NCI-H226 (cell line): ENCODE measurements at regions not wholly inside any gene's neighbourhood (a gene's known extent, or its start where the extent isn't known, plus 50 kb on each side); places are given as distances from the start of the nearest gene placed in this dataset.
"Not testable (repeated sequence)": the region's sequence is repeated elsewhere in the genome, so short reads cannot be mapped to it uniquely, and the experiment has no call there.

Experiments
- DNase-seq: peaks from one replicate; pipeline ENCODE4 v3.0.0-alpha.2; 2015

DNA sequence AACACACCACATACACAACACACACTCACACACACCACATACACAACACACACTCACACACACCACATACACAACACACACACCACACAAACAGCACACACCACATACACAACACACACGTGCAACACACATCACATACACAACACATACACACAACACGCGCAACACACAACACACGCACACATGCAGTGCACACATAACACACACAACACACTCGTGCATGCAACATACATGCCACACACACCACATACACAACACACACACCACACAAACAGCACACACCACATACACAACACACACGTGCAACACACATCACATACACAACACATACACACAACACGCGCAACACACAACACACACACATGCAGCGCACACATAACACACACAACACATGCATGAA lies 192.8 kb downstream of the C16orf95 start:
- DNase-seq, result not testable (repeated sequence)

GRCh38 chr16:87125206-87126155 lies 191.7 kb downstream of the C16orf95 start:
- no peak for DNase-seq

GRCh38 chr16:87126403-87127025 lies 190.7 kb downstream of the C16orf95 start:
- no peak for DNase-seq

DNA sequence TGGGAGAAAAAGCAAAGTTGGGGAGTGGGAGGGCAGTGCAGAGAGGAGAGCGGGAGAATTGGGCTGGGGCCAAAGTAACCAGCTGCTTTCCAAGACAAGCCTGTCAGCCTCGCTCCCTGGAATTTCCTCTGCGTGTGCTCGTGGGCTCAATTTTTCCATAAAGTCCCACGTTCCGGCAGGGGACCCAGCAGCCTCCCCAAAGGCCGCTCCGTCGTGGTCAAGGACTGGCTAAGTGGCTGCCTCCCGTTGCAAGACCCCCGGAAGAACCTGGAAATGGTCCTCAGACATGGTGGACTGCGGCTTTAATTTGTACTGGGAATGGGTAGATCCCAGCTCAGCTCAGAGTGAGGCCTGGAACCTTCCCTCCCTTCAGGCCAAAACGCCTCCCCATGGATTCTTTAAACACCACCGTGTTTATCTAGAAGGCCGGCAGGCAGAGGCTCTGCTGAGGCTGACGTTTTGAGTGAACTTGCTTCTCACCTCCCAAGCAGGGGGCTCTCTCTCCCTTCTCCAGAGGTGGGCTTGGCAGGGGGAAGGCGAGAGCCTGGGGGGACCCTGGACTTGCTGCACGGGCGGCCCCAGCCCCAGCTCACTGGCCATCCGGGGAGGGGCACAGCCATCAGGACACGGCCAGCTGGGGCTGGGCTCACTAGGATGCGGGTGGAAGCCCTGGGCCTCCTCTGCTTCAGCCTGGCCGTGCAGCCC lies 190.0 kb downstream of the C16orf95 start:
- DNase-seq, result no peak

DNA sequence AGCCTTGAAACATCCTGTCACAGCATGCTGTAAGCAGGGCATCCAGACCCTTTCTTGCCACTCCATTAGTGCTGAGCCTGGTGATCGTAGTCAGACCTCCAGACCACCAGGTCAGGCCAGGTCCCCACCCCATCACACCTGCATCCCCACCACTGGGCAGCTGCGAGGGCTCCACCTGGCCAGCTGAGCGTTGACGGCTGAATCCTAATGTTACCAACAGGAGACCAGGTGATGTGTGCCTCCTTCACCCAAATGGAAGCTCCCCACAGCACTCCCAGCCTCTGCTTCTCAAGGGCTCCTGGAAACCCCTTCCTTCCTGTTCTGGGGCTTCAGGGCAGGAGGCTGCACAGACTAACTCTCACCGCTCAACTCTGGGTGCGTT lies 189.4 kb downstream of the C16orf95 start:
- no peak for DNase-seq

GRCh38 chr16:87129771-87130170 lies 187.4 kb downstream of the C16orf95 start:
- DNase-seq, result peak; percentile 68

DNA sequence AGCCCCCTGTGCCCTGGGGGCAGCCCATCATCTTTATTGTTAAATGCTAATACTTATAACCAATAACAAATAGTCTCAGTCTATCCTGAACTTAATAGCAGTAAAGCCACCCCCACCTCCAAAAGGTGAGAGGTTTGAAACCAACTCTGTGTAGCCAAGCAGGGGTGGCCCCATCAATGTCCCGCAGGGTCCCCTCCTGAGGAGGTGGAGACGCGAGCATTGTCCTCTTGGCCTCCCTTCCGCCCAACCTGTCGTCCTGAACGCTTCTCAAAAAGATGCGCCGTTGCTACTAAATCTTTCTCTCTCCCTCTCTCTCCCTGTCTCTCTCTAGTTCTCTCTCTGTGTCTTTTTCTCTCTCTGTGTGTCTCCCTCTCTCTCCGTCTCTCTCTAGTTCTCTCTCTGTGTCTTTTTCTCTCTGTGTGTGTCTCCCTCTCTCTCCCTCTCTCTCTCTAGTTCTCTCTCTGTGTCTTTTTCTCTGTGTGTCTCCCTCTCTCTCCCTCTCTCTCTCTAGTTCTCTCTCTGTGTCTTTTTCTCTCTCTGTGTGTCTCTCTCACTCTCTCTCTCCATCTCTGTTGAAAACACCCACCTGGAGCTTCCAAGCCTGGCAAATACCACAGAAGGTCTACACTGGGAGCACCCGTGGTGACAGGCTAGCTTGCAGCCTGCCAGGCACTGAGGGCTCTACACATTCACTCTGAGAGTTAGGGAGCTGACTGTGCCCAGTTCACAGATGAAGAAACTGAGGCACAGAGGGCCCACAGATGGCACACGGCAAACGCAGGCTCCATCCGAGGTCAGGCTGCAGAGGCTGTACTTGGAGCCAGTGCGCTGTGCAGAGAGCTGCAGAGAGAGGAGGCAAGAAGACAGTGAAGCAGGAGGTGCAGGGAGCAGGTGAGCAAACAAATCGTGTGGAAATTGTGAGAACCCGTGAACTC lies 185.9 kb downstream of the C16orf95 start:
- no peak for DNase-seq

DNA sequence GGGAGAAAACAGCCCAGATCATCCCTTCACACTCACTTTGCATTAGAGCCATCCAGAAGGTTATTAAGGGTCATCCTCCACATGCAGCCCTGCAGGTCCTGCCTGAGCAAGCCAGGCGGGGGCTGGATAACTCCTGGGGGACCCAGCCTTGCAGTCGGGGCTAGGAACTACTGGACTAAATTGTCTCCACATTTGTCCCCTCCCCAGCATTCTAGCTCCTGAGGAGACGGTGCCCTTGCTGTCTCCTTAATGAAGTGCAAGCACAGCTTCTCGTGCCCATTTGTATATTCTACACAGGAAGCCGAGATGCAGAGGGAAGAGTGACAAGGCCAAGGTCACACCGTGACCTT lies 185.2 kb downstream of the C16orf95 start:
- no peak for DNase-seq

- no peak for DNase-seq
Measured at GRCh38 chr16:87132361-87133014, 184.7 kb downstream of the C16orf95 start.

- no peak for DNase-seq
Measured at GRCh38 chr16:87133112-87133850, 183.9 kb downstream of the C16orf95 start.

- DNase-seq, result no peak
Measured at GRCh38 chr16:87133966-87134627, 183.1 kb downstream of the C16orf95 start.

GRCh38 chr16:87134628-87134995 lies 182.6 kb downstream of the C16orf95 start:
- DNase-seq, result no peak

- DNase-seq, result no peak
Measured at GRCh38 chr16:87135246-87136030, 181.8 kb downstream of the C16orf95 start.

GRCh38 chr16:87138316-87138715 lies 178.9 kb downstream of the C16orf95 start:
- no peak for DNase-seq

- DNase-seq, result no peak
Measured at GRCh38 chr16:87138738-87139267, 178.4 kb downstream of the C16orf95 start.

- no peak for DNase-seq
Measured at GRCh38 chr16:87140211-87141200, 176.7 kb downstream of the C16orf95 start.

GRCh38 chr16:87141402-87141801 lies 175.8 kb downstream of the C16orf95 start:
- DNase-seq, result no peak

DNA sequence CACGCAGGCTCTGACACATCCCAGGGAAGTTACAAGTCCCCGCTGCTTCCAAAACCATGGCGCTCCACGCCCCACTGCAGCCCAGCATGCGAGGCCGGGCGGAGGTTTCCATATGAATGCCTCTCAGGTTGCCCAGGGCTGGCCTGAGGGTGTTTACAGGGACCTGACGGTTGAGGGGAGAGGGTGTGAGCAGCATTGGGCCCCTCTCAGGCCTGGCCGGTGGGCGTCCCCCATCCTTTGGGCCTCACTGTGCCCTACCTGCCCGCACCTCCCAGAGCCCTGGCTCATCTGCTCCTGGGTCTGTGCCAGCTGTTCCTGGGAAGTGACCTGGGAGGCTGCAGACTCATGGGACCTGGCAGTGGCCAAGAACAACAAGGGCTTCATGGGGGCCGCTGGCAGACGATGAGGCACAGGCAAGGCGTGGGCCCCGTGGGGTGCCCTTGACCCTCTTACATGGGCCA lies 173.5 kb downstream of the C16orf95 start:
- no peak for DNase-seq
